K562 (cell line): ENCODE measurements at regions not wholly inside any gene's neighbourhood (a gene's known extent, or its start where the extent isn't known, plus 50 kb on each side); places are given as distances from the start of the nearest gene placed in this dataset.

ENCODE experiments used
- ATAC-seq: fragments of 200-7000 bp; cut with Tn5 transposase; 3 replicates; pipeline ENCODE4 v1.9.1; 2020; ENCODE audit warnings: moderate library complexity
- BruUV-seq: library from RNA; stranded (reverse); fragments of 400-500 nt; replicated peaks from 2 replicates; lab custom pipeline; 2021; lab: Mats Ljungman, UMichigan
- CTCF ChIA-PET: fragments of 300-600 bp; formaldehyde crosslinking; extraction: SDS; loops from one replicate; lab custom pipeline; 2021; ENCODE audit warnings: low intra/inter-chr PET ratio; lab: Yijun Ruan, JAX
- POLR2A ChIA-PET: fragments of 300-600, 350-650 bp; sonication (Branson Sonifier 250); formaldehyde crosslinking; extraction: SDS; loops from one replicate; lab custom pipeline; 2021; ENCODE audit warnings: antibody characterized with exemption, inconsistent platforms; lab: Yijun Ruan, JAX
- DNase-seq, 4 experiments: peaks; one replicate each; pipeline versions ENCODE4 v3.0.0 to v3.0.0-alpha.2; 2011 to 2018; ENCODE audit warnings: low spot score in 3 of 4, mixed read lengths in 3 of 4; ENCODE audit errors: extremely low read depth in 1 of 4
- FAIRE-seq: peaks from 2 replicates; lab custom pipeline; 2011; peaks lifted over from hg19 to GRCh38; lab: Jason Lieb, UNC
- H2AFZ ChIP-seq: 2 replicates; pipeline ENCODE4 v1.6.0; 2011; ENCODE audit warnings: low read depth, low read length, control low read depth, inconsistent platforms
- H3K27ac ChIP-seq: fragments of 200-600 bp; 3 replicates; pipeline ENCODE4 v1.8.0; 2011; ENCODE audit warnings: low read depth, mild to moderate bottlenecking, control low read depth, inconsistent platforms, low read length, moderate library complexity, mixed read lengths; ENCODE audit errors: extremely low read depth
- H3K27me3 ChIP-seq, 2 experiments: fragments of 300-600 bp in 1 of 2; 2 replicates in 1 of 2; 3 replicates in 1 of 2; pipeline versions ENCODE4 v1.6.0 to v1.8.0; 2011; ENCODE audit warnings: inconsistent platforms in 2 of 2, low read length in 2 of 2, mild to moderate bottlenecking in 1 of 2, mixed read lengths in 1 of 2, moderate library complexity in 1 of 2; ENCODE audit not compliant: control insufficient read depth in 2 of 2, insufficient read depth in 2 of 2
- H3K36me3 ChIP-seq: fragments of 300-600 bp; 3 replicates; pipeline ENCODE4 v1.8.0; 2011; ENCODE audit warnings: mild to moderate bottlenecking, low read length, inconsistent platforms; ENCODE audit not compliant: control insufficient read depth, insufficient read depth
- H3K4me1 ChIP-seq, 2 experiments: fragments of 200-600 bp in 1 of 2; replicated peaks in 1 of 2; 2 replicates in 1 of 2; 3 replicates in 1 of 2; pipeline versions ENCODE4 v1.5.1 to v1.8.0; 2011; ENCODE audit warnings: inconsistent platforms in 2 of 2, low read length in 2 of 2, mild to moderate bottlenecking in 1 of 2, mixed read lengths in 1 of 2, moderate library complexity in 1 of 2; ENCODE audit not compliant: control insufficient read depth in 2 of 2, insufficient read depth in 2 of 2
- H3K4me2 ChIP-seq: 2 replicates; pipeline ENCODE4 v1.6.1; 2011; ENCODE audit warnings: low read length, control low read depth, inconsistent platforms, mixed read lengths; ENCODE audit not compliant: insufficient read depth
- H3K4me3 ChIP-seq: fragments of 200-600 bp; sonication (generic), shearing (Covaris generic); 2 replicates; pipeline ENCODE4 v1.5.1; 2016; ENCODE audit warnings: control low read depth, inconsistent platforms
- H3K79me2 ChIP-seq: fragments of 200-600 bp; 3 replicates; pipeline ENCODE4 v1.8.0; 2011; ENCODE audit warnings: low read length, inconsistent platforms; ENCODE audit not compliant: control insufficient read depth, insufficient read depth
- H3K9ac ChIP-seq, 2 experiments: 2 replicates each; pipeline versions ENCODE4 v1.6.0 to v1.6.1; 2011; ENCODE audit warnings: low read depth in 2 of 2, low read length in 2 of 2, control low read depth in 1 of 2, inconsistent platforms in 1 of 2, mild to moderate bottlenecking in 1 of 2, mixed read lengths in 1 of 2; ENCODE audit not compliant: insufficient read depth in 1 of 2
- H3K9me1 ChIP-seq: one replicate; pipeline ENCODE4 v1.6.0; 2011; ENCODE audit warnings: inconsistent platforms, mild to moderate bottlenecking, low read length, moderate library complexity; ENCODE audit not compliant: control insufficient read depth, insufficient read depth
- H3K9me3 ChIP-seq: replicated peaks from 2 replicates; pipeline ENCODE4 v1.5.1; 2011; ENCODE audit warnings: low read depth, low read length, inconsistent platforms; ENCODE audit not compliant: control insufficient read depth, insufficient read depth
- H4K20me1 ChIP-seq: replicated peaks from 2 replicates; pipeline ENCODE4 v1.6.1; 2011; ENCODE audit warnings: low read length, inconsistent platforms, mixed read lengths; ENCODE audit not compliant: control insufficient read depth, insufficient read depth
- EWSR1 ChIP-seq: fragments of 450-650 bp; IDR thresholded peaks from 2 replicates; pipeline ENCODE4 v1.6.1; 2018; ENCODE audit warnings: borderline replicate concordance, mild to moderate bottlenecking, low read depth, moderate library complexity; ENCODE audit not compliant: partially characterized antibody
- NFIC ChIP-seq: fragments of 450-650 bp; IDR thresholded peaks from 2 replicates; pipeline ENCODE4 v1.6.1; 2017; ENCODE audit warnings: mild to moderate bottlenecking, inconsistent platforms
- NR2C1 ChIP-seq, 2 experiments: fragments of 450-650 bp; IDR thresholded peaks; 2 replicates each; pipeline ENCODE4 v1.6.1; 2017; ENCODE audit warnings: mild to moderate bottlenecking in 2 of 2, antibody characterized with exemption in 1 of 2, inconsistent platforms in 1 of 2, missing compliant biosample characterization in 1 of 2, missing genetic modification characterization in 1 of 2
- RFX5 ChIP-seq: IDR thresholded peaks from 2 replicates; pipeline ENCODE4 v1.6.1; 2011; ENCODE audit warnings: low read depth, mild to moderate bottlenecking, improper control_type of control experiment, low read length
- SREBF1 ChIP-seq: fragments of 150-350 bp; IDR thresholded peaks from 2 replicates; pipeline ENCODE4 v1.6.1; 2014; ENCODE audit warnings: antibody characterized with exemption, low read depth, low read length, borderline replicate concordance
- TARDBP ChIP-seq: fragments of 450-650 bp; IDR thresholded peaks from 2 replicates; pipeline ENCODE4 v1.6.1; 2016
- WGBS: fragments of 100-300 bp; shearing (Covaris generic); methylation state at CpG from one replicate; pipeline ENCODE4 v1.1.6; 2016; ENCODE audit warnings: low coverage, mixed read lengths; ENCODE audit not compliant: insufficient coverage; ENCODE audit errors: missing lambda C conversion rate; 5-methylcytosine and 5-hydroxymethylcytosine counted together
- in situ Hi-C: fragments of 300-500 bp; cut with MboI; formaldehyde crosslinking; loops from 4 replicates; pipeline ENCODE4 v1.15.0; 2018; ENCODE audit warnings: inconsistent platforms, mixed read lengths
- intact Hi-C: fragments of 100-400 bp; cut with micrococcal nuclease; formaldehyde crosslinking; loops from 2 replicates; pipeline ENCODE4 v1.14.2; 2022
- TF ChIP-seq, protein P1 (sequence below), 2 experiments: IDR thresholded peaks in 1 of 2; conservative IDR thresholded peaks in 1 of 2; 2 replicates each; pipeline ENCODE4 v1.6.1; 2016; ENCODE audit warnings: low read depth in 2 of 2, mild to moderate bottlenecking in 1 of 2, missing compliant biosample characterization in 1 of 2, missing genetic modification characterization in 1 of 2, moderate library complexity in 1 of 2
- TF ChIP-seq, protein P2 (sequence below): fragments of 250-450 bp; sonication (Bioruptor Pico); IDR thresholded peaks from 2 replicates; pipeline ENCODE4 v1.9.0; 2021; ENCODE audit warnings: mild to moderate bottlenecking
- TF ChIP-seq, protein P3 (sequence below): fragments of 450-650 bp; IDR thresholded peaks from 2 replicates; pipeline ENCODE4 v1.6.1; 2017; ENCODE audit warnings: antibody characterized with exemption, mild to moderate bottlenecking
- TF ChIP-seq, protein P4 (sequence below): fragments of 250-450 bp; sonication (Bioruptor Pico); IDR thresholded peaks from 2 replicates; pipeline ENCODE4 v1.5.0; 2022; ENCODE audit warnings: mild to moderate bottlenecking

DNA sequence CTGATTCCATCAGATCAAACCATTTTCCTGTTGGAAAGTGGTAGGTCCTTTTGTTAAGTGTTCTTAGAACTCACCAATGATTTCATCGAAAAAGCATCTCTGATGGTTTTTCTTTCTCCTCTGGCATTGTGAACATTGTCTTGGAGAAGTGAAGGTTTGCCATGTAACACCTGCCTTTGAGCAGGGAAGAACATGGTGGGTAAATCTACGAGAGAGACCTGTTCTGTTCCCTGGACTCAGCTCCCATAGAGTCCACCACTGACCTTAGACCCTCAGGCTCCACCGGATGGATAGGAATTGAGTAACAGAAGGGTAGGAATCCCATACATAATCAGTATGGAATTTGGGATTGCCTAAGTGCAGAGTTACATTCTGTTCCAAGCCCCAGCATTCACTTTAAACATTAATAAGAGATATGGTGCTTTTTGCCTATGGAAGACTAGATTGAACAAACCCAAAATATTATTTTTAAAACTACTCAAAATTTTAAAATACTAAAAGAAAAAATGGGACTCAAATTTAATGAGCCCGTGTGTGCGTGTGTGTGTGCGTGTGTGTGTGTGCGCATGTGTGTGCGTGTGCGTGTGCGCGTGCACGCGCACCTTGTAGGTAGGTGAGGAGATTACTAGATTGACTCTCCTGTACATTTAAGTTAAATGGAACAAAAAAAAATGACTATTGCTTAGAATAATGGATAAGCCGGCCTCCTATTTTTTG lies 92.0 kb downstream of the C9orf152 start (continued):
- TF ChIP-seq, protein P1, sequence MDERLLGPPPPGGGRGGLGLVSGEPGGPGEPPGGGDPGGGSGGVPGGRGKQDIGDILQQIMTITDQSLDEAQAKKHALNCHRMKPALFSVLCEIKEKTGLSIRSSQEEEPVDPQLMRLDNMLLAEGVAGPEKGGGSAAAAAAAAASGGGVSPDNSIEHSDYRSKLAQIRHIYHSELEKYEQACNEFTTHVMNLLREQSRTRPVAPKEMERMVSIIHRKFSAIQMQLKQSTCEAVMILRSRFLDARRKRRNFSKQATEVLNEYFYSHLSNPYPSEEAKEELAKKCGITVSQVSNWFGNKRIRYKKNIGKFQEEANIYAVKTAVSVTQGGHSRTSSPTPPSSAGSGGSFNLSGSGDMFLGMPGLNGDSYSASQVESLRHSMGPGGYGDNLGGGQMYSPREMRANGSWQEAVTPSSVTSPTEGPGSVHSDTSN (CRISPR knock-in tag; IDR thresholded peaks at IDR 0.05; ENCODE audit: low read depth): no peak
- TF ChIP-seq, protein P1 (tag; conservative IDR thresholded peaks at IDR 0.05; ENCODE audit: low read depth): no peak
- TF ChIP-seq, all 486 proteins: peak for 0

DNA sequence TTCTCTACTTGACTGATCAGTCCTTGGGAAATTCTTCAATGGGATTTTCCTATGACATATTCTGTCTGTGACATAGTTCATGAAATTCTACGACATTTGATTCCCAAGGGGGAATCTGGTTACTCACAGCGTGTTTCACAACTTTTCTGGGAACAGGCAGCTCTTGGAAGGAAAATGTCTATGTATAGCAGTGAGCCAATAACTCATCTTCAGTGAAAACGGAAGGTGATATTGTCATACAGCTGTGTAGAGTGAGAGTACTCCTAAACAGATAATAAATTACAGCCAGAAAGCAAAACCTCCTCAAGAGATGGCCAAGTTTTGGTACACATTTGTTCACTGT lies 91.4 kb downstream of the C9orf152 start:
- H4K20me1 ChIP-seq: no peaks in the 10 kb centered on the region
- no peak for ATAC-seq
- no peaks in the 10 kb centered on the region for H3K27me3 ChIP-seq
- no peak overlapping the region for H3K4me3 ChIP-seq
- no peak overlapping the region for H2AFZ ChIP-seq
- ChIA-PET POLR2A (no interaction called here), CTCF (no interaction called here)
- no peaks in the 10 kb centered on the region for H3K36me3 ChIP-seq
- H3K9ac ChIP-seq: no peak overlapping the region
- no peak overlapping the region for H3K27ac ChIP-seq
- FAIRE-seq: no peak
- no peaks in the 10 kb centered on the region for H3K79me2 ChIP-seq
- no TSS peak for BruUV-seq
- 2% methylated on average over 3 of the region's 3 CpGs for WGBS
- H3K9me3 ChIP-seq: no peaks in the 10 kb centered on the region
- H3K9me1 ChIP-seq: no peaks in the 10 kb centered on the region
- in situ Hi-C loops (no loop called here), intact Hi-C loops (no loop called here)
- no peaks in the 10 kb centered on the region for H3K4me1 ChIP-seq
- no peak overlapping the region for H3K4me2 ChIP-seq
- DNase-seq: no peak
- TF ChIP-seq, protein P2, sequence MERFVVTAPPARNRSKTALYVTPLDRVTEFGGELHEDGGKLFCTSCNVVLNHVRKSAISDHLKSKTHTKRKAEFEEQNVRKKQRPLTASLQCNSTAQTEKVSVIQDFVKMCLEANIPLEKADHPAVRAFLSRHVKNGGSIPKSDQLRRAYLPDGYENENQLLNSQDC: no peak
- TF ChIP-seq, protein P3, sequence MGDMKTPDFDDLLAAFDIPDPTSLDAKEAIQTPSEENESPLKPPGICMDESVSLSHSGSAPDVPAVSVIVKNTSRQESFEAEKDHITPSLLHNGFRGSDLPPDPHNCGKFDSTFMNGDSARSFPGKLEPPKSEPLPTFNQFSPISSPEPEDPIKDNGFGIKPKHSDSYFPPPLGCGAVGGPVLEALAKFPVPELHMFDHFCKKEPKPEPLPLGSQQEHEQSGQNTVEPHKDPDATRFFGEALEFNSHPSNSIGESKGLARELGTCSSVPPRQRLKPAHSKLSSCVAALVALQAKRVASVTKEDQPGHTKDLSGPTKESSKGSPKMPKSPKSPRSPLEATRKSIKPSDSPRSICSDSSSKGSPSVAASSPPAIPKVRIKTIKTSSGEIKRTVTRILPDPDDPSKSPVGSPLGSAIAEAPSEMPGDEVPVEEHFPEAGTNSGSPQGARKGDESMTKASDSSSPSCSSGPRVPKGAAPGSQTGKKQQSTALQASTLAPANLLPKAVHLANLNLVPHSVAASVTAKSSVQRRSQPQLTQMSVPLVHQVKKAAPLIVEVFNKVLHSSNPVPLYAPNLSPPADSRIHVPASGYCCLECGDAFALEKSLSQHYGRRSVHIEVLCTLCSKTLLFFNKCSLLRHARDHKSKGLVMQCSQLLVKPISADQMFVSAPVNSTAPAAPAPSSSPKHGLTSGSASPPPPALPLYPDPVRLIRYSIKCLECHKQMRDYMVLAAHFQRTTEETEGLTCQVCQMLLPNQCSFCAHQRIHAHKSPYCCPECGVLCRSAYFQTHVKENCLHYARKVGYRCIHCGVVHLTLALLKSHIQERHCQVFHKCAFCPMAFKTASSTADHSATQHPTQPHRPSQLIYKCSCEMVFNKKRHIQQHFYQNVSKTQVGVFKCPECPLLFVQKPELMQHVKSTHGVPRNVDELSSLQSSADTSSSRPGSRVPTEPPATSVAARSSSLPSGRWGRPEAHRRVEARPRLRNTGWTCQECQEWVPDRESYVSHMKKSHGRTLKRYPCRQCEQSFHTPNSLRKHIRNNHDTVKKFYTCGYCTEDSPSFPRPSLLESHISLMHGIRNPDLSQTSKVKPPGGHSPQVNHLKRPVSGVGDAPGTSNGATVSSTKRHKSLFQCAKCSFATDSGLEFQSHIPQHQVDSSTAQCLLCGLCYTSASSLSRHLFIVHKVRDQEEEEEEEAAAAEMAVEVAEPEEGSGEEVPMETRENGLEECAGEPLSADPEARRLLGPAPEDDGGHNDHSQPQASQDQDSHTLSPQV: no peak
- TF ChIP-seq SREBF1: no peak
- TF ChIP-seq, protein P4, sequence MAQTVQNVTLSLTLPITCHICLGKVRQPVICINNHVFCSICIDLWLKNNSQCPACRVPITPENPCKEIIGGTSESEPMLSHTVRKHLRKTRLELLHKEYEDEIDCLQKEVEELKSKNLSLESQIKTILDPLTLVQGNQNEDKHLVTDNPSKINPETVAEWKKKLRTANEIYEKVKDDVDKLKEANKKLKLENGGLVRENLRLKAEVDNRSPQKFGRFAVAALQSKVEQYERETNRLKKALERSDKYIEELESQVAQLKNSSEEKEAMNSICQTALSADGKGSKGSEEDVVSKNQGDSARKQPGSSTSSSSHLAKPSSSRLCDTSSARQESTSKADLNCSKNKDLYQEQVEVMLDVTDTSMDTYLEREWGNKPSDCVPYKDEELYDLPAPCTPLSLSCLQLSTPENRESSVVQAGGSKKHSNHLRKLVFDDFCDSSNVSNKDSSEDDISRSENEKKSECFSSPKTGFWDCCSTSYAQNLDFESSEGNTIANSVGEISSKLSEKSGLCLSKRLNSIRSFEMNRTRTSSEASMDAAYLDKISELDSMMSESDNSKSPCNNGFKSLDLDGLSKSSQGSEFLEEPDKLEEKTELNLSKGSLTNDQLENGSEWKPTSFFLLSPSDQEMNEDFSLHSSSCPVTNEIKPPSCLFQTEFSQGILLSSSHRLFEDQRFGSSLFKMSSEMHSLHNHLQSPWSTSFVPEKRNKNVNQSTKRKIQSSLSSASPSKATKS (CRISPR knock-in tag): no peak
- no peak for TF ChIP-seq RFX5
- TF ChIP-seq NR2C1 (IDR thresholded peaks at IDR 0.05): no peak
- no peak for TF ChIP-seq NR2C1 (tag; IDR thresholded peaks at IDR 0.05)
- TF ChIP-seq EWSR1: no peak
- no peak for TF ChIP-seq TARDBP
- TF ChIP-seq NFIC: no peak
